BJ (cell line): ENCODE measurements at regions not wholly inside any gene's neighbourhood (a gene's known extent, or its start where the extent isn't known, plus 50 kb on each side); places are given as distances from the start of the nearest gene placed in this dataset.

Source experiments
- CTCF ChIA-PET: fragments of 350-600 bp; formaldehyde crosslinking; extraction: SDS; loops from one replicate; lab custom pipeline; 2021; ENCODE audit warnings: antibody characterized with exemption, inconsistent platforms; lab: Yijun Ruan, JAX
- POLR2A ChIA-PET: fragments of 300-600 bp; sonication (Branson Sonifier 250); formaldehyde crosslinking; extraction: SDS; loops from one replicate; lab custom pipeline; 2021; ENCODE audit warnings: antibody characterized with exemption; lab: Charles Lee
- DNase-seq: peaks from one replicate; pipeline ENCODE4 v3.0.0-alpha.2; 2011; ENCODE audit warnings: low read depth
- H3K27me3 ChIP-seq: 2 replicates; pipeline ENCODE4 v1.6.0; 2011; ENCODE audit warnings: low read length; ENCODE audit not compliant: control insufficient read depth, insufficient read depth
- H3K36me3 ChIP-seq: 2 replicates; pipeline ENCODE4 v1.5.1; 2011; ENCODE audit warnings: low read length; ENCODE audit not compliant: control insufficient read depth, insufficient read depth
- H3K4me3 ChIP-seq: 2 replicates; pipeline ENCODE4 v1.5.1; 2011; ENCODE audit warnings: low read depth, mild to moderate bottlenecking, control low read depth, low read length
- TF ChIP-seq, protein P1 (sequence below): IDR thresholded peaks from 2 replicates; pipeline ENCODE4 v1.5.1; 2011; ENCODE audit warnings: low read depth, mild to moderate bottlenecking, control low read depth, inconsistent platforms, low read length, moderate library complexity; ENCODE audit not compliant: insufficient read depth

DNA sequence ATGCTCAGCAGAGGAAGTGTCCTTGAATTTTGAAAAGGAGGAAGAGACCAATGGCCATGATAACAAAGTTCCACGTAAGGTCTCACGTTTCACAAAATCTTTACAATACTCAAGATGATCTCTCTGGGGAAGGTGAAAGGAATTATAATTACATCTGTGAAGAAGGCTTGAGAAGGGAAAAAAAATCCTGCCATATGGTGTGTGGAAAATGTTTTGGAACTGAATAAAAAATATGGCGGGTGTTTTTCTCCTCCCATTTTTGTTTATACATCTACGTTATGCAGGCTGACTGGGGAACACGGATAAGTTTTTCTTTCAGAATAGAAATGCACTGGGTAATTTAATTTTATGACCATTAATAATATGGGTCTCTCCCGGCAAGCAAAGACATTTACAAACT lies 425.6 kb upstream of the BRINP1 start:
- CTCF ChIA-PET = no interaction called here
- H3K36me3 ChIP-seq = no peaks in the 10 kb centered on the region
- TF ChIP-seq, protein P1, sequence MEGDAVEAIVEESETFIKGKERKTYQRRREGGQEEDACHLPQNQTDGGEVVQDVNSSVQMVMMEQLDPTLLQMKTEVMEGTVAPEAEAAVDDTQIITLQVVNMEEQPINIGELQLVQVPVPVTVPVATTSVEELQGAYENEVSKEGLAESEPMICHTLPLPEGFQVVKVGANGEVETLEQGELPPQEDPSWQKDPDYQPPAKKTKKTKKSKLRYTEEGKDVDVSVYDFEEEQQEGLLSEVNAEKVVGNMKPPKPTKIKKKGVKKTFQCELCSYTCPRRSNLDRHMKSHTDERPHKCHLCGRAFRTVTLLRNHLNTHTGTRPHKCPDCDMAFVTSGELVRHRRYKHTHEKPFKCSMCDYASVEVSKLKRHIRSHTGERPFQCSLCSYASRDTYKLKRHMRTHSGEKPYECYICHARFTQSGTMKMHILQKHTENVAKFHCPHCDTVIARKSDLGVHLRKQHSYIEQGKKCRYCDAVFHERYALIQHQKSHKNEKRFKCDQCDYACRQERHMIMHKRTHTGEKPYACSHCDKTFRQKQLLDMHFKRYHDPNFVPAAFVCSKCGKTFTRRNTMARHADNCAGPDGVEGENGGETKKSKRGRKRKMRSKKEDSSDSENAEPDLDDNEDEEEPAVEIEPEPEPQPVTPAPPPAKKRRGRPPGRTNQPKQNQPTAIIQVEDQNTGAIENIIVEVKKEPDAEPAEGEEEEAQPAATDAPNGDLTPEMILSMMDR = no peak
- DNase-seq = no peak
- no peaks in the 10 kb centered on the region for H3K27me3 ChIP-seq
- POLR2A ChIA-PET = no interaction called here
- H3K4me3 ChIP-seq = no peak overlapping the region

DNA sequence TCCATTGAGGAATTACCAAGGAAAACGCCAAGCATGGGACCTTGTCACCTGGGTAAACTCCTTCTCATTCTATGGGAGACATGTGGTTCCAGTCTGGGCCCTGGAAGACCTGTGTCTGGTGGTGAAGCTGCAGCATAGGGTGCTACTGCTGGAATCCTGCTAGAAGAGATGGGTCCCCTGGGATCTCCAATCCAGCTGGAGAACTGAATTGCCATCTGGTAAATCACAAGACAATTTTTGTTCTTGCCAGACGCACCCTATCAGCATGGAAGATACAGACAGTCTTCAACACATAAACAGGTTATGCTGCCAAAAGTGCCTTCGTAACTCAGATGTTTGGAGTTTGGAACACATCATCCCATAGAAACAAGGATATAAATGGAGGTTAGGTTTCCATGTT lies 424.0 kb upstream of the BRINP1 start:
- Histone ChIP-seq H3K4me3 (no peak overlapping the region), H3K36me3 (no peaks in the 10 kb centered on the region), H3K27me3 (no peaks in the 10 kb centered on the region)
- CTCF ChIA-PET = no interaction called here
- POLR2A ChIA-PET = no interaction called here
- TF ChIP-seq, protein P1 = no peak
- no peak for DNase-seq

DNA sequence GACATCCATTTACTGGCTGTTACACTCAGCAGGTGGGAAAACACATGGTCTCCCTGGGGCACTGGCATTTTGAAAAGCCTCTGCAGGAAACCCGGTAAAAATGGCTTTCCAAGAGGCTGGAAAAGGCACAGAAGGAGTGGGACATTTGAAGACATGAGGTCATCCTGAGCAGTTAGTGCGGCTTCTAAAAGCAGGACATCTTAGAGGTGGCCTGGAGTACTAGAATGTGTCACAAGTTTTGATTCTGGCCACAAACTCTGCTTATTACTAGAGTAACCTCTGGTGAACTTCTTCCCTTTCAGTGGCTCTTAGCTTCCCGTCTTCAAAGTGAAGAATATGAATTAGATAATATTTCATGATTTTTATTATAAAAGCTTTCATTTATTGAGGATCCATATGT lies 423.0 kb upstream of the BRINP1 start:
- ChIA-PET POLR2A (no interaction called here), CTCF (no interaction called here)
- no peaks in the 10 kb centered on the region for H3K27me3 ChIP-seq
- no peak overlapping the region for H3K4me3 ChIP-seq
- TF ChIP-seq, protein P1 = no peak
- no peak for DNase-seq
- no peaks in the 10 kb centered on the region for H3K36me3 ChIP-seq

DNA sequence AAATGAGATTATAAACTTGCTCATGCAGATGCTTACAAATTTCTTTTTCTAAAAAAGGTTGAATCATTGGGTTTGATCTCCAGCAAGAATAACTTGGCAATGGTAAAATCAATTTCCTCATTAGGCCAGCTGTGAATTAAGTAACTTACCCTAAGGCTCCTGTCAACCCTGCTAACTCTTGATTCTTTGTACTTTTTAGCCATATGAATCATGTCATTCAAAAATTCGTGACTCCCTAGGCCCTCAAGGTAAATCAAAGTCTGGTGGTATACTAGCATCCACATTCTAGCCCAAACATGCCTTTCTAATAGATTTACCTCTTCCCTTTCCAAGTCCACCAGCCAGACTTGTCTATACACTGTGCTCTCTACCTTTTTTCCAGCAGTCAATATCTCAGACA lies 420.8 kb upstream of the BRINP1 start:
- no peak for DNase-seq
- TF ChIP-seq, protein P1 = no peak
- Histone ChIP-seq H3K4me3 (no peak overlapping the region), H3K36me3 (no peaks in the 10 kb centered on the region), H3K27me3 (no peaks in the 10 kb centered on the region)
- POLR2A ChIA-PET = no interaction called here
- CTCF ChIA-PET = interaction anchor here (1.1 to 1.3 kb wide), 2 partner anchors 13 to 179 kb away, joined by 3 to 4 read pairs; no protein-coding TSS in a partner anchor

DNA sequence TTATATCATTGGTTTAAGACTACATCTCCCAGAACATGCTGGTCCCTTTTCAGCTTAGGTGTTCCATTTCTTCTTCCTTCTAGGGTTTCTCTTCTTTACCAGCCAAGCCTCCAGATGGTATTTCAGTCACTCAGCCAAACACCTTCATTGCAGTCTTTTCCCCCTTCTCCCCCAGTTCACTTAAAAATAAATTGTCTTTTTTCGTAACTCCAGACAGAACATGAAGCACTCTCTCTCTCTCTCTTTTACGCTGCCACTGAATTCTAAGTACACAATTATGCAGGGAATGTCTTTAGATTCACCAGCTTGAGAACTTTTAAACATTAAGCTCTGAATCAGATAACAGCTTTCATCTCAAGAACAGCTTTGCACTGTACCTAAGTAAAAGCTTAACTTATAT lies 419.7 kb upstream of the BRINP1 start:
- Histone ChIP-seq H3K27me3 (no peaks in the 10 kb centered on the region), H3K36me3 (no peaks in the 10 kb centered on the region), H3K4me3 (no peak overlapping the region)
- TF ChIP-seq, protein P1 = no peak
- DNase-seq = no peak
- POLR2A ChIA-PET = no interaction called here
- CTCF ChIA-PET = interaction anchor here (0.8 to 1.3 kb wide), 3 partner anchors 14 to 180 kb away, joined by 3 to 4 read pairs (median 3); no protein-coding TSS in a partner anchor
